OCI-LY1 (cell line): ENCODE measurements at regions not wholly inside any gene's neighbourhood (a gene's known extent, or its start where the extent isn't known, plus 50 kb on each side); places are given as distances from the start of the nearest gene placed in this dataset.

Source experiments
- CTCF ChIP-seq: fragments of 200-600 bp; sonication (generic), shearing (Covaris generic); IDR thresholded peaks from 2 replicates; pipeline ENCODE4 v1.5.1; 2017; ENCODE audit warnings: mild to moderate bottlenecking, antibody characterized with exemption, low read length, moderate library complexity, mixed read lengths
- EZH2 ChIP-seq: fragments of 200-600 bp; sonication (generic), shearing (Covaris generic); IDR thresholded peaks from 2 replicates; pipeline ENCODE4 v1.8.0; 2017; ENCODE audit warnings: borderline replicate concordance, mixed run types, mild to moderate bottlenecking, antibody characterized with exemption, low read length, moderate library complexity, mixed read lengths

GRCh38 chr13:47481536-47481935 is 519.5 kb downstream of the SUCLA2 start:
- TF ChIP-seq CTCF = no peak
- no peak for TF ChIP-seq EZH2
